HEK293 (cell line): ENCODE measurements at regions not wholly inside any gene's neighbourhood (a gene's known extent, or its start where the extent isn't known, plus 50 kb on each side); places are given as distances from the start of the nearest gene placed in this dataset.

ENCODE experiments used
- CTCF ChIA-PET: fragments of 350-600 bp; formaldehyde crosslinking; extraction: SDS; loops from one replicate; lab custom pipeline; 2021; ENCODE audit warnings: antibody characterized with exemption; lab: Yijun Ruan, JAX
- POLR2A ChIA-PET: fragments of 300-600 bp; formaldehyde crosslinking; extraction: SDS; loops from one replicate; lab custom pipeline; 2020; ENCODE audit warnings: antibody characterized with exemption, inconsistent platforms; lab: Yijun Ruan, JAX
- H3K27ac ChIP-seq: fragments of 200-500 bp; sonication (Bioruptor generic); 2 replicates; pipeline ENCODE4 v1.5.1; 2014; ENCODE audit warnings: low read depth, low read length, control low read depth, inconsistent platforms; ENCODE audit errors: extremely low read depth
- H3K36me3 ChIP-seq, 2 experiments: fragments of 200-500 bp in 1 of 2; sonication (Bioruptor generic) in 1 of 2; 1 replicate in 1 of 2; 2 replicates in 1 of 2; pipeline ENCODE4 v1.5.1; 2014 to 2017; ENCODE audit warnings: inconsistent platforms in 2 of 2, low read length in 2 of 2; ENCODE audit not compliant: control insufficient read depth in 2 of 2, insufficient read depth in 1 of 2
- H3K4me1 ChIP-seq: fragments of 200-500 bp; sonication (Bioruptor generic); 2 replicates; pipeline ENCODE4 v1.5.1; 2014; ENCODE audit warnings: mild to moderate bottlenecking, low read length, inconsistent platforms; ENCODE audit not compliant: control insufficient read depth, insufficient read depth
- H3K4me3 ChIP-seq: 2 replicates; pipeline ENCODE4 v1.5.1; 2011; ENCODE audit warnings: low read depth, mild to moderate bottlenecking, control low read depth, low read length, moderate library complexity
- H3K9me3 ChIP-seq: fragments of 200-500 bp; sonication (Bioruptor generic); 2 replicates; pipeline ENCODE4 v1.5.1; 2014; ENCODE audit warnings: low read depth, low read length, inconsistent platforms; ENCODE audit not compliant: control insufficient read depth, insufficient read depth
- BCL11B ChIP-seq: fragments of 450-650 bp; formaldehyde crosslinking; IDR thresholded peaks from 2 replicates; pipeline ENCODE4 v1.5.1; 2016; ENCODE audit warnings: low read depth, missing biosample characterization, missing genetic modification characterization
- HIC1 ChIP-seq: fragments of 450-650 bp; formaldehyde crosslinking; IDR thresholded peaks from 2 replicates; pipeline ENCODE4 v1.5.1; 2016; ENCODE audit warnings: missing biosample characterization, missing genetic modification characterization
- KLF16 ChIP-seq: fragments of 450-650 bp; formaldehyde crosslinking; IDR thresholded peaks from 2 replicates; pipeline ENCODE4 v1.5.1; 2017; ENCODE audit warnings: missing biosample characterization, missing genetic modification characterization
- KLF8 ChIP-seq: fragments of 450-650 bp; formaldehyde crosslinking; IDR thresholded peaks from 2 replicates; pipeline ENCODE4 v1.5.1; 2016; ENCODE audit warnings: missing biosample characterization, missing genetic modification characterization
- PRDM4 ChIP-seq: fragments of 450-650 bp; formaldehyde crosslinking; IDR thresholded peaks from 2 replicates; pipeline ENCODE4 v1.5.1; 2017; ENCODE audit warnings: missing biosample characterization, missing genetic modification characterization
- SP3 ChIP-seq: fragments of 450-650 bp; formaldehyde crosslinking; IDR thresholded peaks from 2 replicates; pipeline ENCODE4 v1.5.1; 2016; ENCODE audit warnings: missing biosample characterization, missing genetic modification characterization
- ZFHX2 ChIP-seq: fragments of 450-650 bp; formaldehyde crosslinking; conservative IDR thresholded peaks from 2 replicates; pipeline ENCODE4 v1.5.1; 2016; ENCODE audit warnings: missing biosample characterization, missing genetic modification characterization
- ZFP3 ChIP-seq: fragments of 450-650 bp; formaldehyde crosslinking; IDR thresholded peaks from 2 replicates; pipeline ENCODE4 v1.5.1; 2016; ENCODE audit warnings: low read depth, missing biosample characterization, missing genetic modification characterization
- ZFP37 ChIP-seq: fragments of 450-650 bp; formaldehyde crosslinking; IDR thresholded peaks from 2 replicates; pipeline ENCODE4 v1.5.1; 2016; ENCODE audit warnings: missing biosample characterization, missing genetic modification characterization
- ZNF148 ChIP-seq: fragments of 450-650 bp; formaldehyde crosslinking; IDR thresholded peaks from 2 replicates; pipeline ENCODE4 v1.5.0; 2017; ENCODE audit warnings: missing biosample characterization, missing genetic modification characterization, borderline replicate concordance
- ZNF223 ChIP-seq: fragments of 450-650 bp; formaldehyde crosslinking; IDR thresholded peaks from 2 replicates; pipeline ENCODE4 v1.5.1; 2016; ENCODE audit warnings: missing biosample characterization, missing genetic modification characterization
- ZNF324 ChIP-seq: fragments of 450-650 bp; formaldehyde crosslinking; IDR thresholded peaks from 2 replicates; pipeline ENCODE4 v1.5.1; 2016; ENCODE audit warnings: missing biosample characterization, missing genetic modification characterization
- ZNF354C ChIP-seq: fragments of 450-650 bp; formaldehyde crosslinking; IDR thresholded peaks from 2 replicates; pipeline ENCODE4 v1.5.1; 2016; ENCODE audit warnings: missing biosample characterization, missing genetic modification characterization, low read depth, borderline replicate concordance
- ZNF513 ChIP-seq: fragments of 450-650 bp; IDR thresholded peaks from 2 replicates; pipeline ENCODE4 v1.5.1; 2018; ENCODE audit warnings: missing biosample characterization, missing genetic modification characterization
- ZNF544 ChIP-seq: fragments of 450-650 bp; formaldehyde crosslinking; IDR thresholded peaks from 2 replicates; pipeline ENCODE4 v1.5.0; 2017; ENCODE audit warnings: missing biosample characterization, missing genetic modification characterization
- ZNF555 ChIP-seq: fragments of 450-650 bp; formaldehyde crosslinking; conservative IDR thresholded peaks from 2 replicates; pipeline ENCODE4 v1.5.1; 2017; ENCODE audit warnings: missing biosample characterization, mild to moderate bottlenecking, missing genetic modification characterization, inconsistent platforms
- ZNF658 ChIP-seq: fragments of 450-650 bp; formaldehyde crosslinking; IDR thresholded peaks from 2 replicates; pipeline ENCODE4; 2016; ENCODE audit warnings: missing biosample characterization, missing genetic modification characterization
- ZNF76 ChIP-seq: fragments of 450-650 bp; formaldehyde crosslinking; IDR thresholded peaks from 2 replicates; pipeline ENCODE4; 2016; ENCODE audit warnings: low read depth, missing biosample characterization, missing genetic modification characterization, borderline replicate concordance

GRCh38 chr4:159410891-159411290 lies 308.0 kb downstream of the RAPGEF2 start:
- Histone ChIP-seq H3K36me3 (no peaks in the 10 kb centered on the region), H3K4me1 (no peaks in the 10 kb centered on the region), H3K27ac (no peak overlapping the region), H3K9me3 (no peaks in the 10 kb centered on the region), H3K4me3 (no peak overlapping the region)
- TF ChIP-seq ZNF544 (tag by site-specific recombination), result no peak
- TF ChIP-seq ZNF354C (tag by site-specific recombination), result no peak
- TF ChIP-seq ZNF148 (tag by site-specific recombination), result no peak
- TF ChIP-seq BCL11B (tag by site-specific recombination), result no peak
- TF ChIP-seq KLF16 (tag by site-specific recombination), result no peak
- no peak for TF ChIP-seq HIC1
- TF ChIP-seq ZNF658, result no peak
- TF ChIP-seq SP3 (tag by site-specific recombination), result no peak
- TF ChIP-seq ZFP3, result no peak
- TF ChIP-seq ZNF513 (tag by site-specific recombination), result no peak
- no peak for TF ChIP-seq ZNF555 (tag by site-specific recombination)
- no peak for TF ChIP-seq ZNF223 (tag by site-specific recombination)
- TF ChIP-seq ZNF324 (tag by site-specific recombination), result no peak
- no peak for TF ChIP-seq KLF8 (tag by site-specific recombination)
- TF ChIP-seq ZFP37 (tag by site-specific recombination), result no peak
- no peak for TF ChIP-seq ZNF76 (tag by site-specific recombination)
- TF ChIP-seq ZFHX2, result no peak
- TF ChIP-seq PRDM4 (tag by site-specific recombination), result no peak
- ChIA-PET POLR2A (no interaction called here), CTCF (no interaction called here)
